ENCODE measurements at regions not wholly inside any gene's neighbourhood (a gene's known extent, or its start where the extent isn't known, plus 50 kb on each side); places are given as distances from the start of the nearest gene placed in this dataset.
"Not testable (repeated sequence)": the region's sequence is repeated elsewhere in the genome, so short reads cannot be mapped to it uniquely, and the experiment has no call there.

- TF ChIP-seq CTCF (IDR thresholded peaks at IDR 0.05; ENCODE audit: control extremely low read depth, extremely low read depth, low read depth, missing control alignments): no peak
- ChIA-PET POLR2A (no interaction called here), CTCF (no interaction called here)
- DNase-seq (ENCODE audit: extremely low spot score): no peak
These were observed 465.7 kb upstream of the MGAT4C start for GRCh38 chr12:86721713-86722397.

- CTCF ChIA-PET: no interaction called here
- DNase-seq (ENCODE audit: extremely low spot score): no peak
These were observed 463.2 kb upstream of the MGAT4C start for GRCh38 chr12:86719381-86719780.

GRCh38 chr12:86713121-86713520 lies 456.9 kb upstream of the MGAT4C start:
- no peak for TF ChIP-seq CTCF (IDR thresholded peaks at IDR 0.05; ENCODE audit: control extremely low read depth, extremely low read depth, low read depth, missing control alignments)
- DNase-seq (ENCODE audit: extremely low spot score): no peak
- ChIA-PET POLR2A (no interaction called here), CTCF (interaction anchor here (1.1 to 1.2 kb wide), 2 partner anchors 11 to 12 kb away, joined by 4 read pairs; no protein-coding TSS in a partner anchor)

More at GRCh38 chr12:86719381-86719780, 463.2 kb upstream of the MGAT4C start:
- POLR2A ChIA-PET: no interaction called here
- no peak for TF ChIP-seq CTCF (IDR thresholded peaks at IDR 0.05; ENCODE audit: control extremely low read depth, extremely low read depth, low read depth, missing control alignments)

- DNase-seq (ENCODE audit: extremely low spot score): no peak
- ChIA-PET CTCF (no interaction called here), POLR2A (no interaction called here)
- TF ChIP-seq CTCF (IDR thresholded peaks at IDR 0.05; ENCODE audit: control extremely low read depth, extremely low read depth, low read depth, missing control alignments): no peak
These were observed 456.2 kb upstream of the MGAT4C start for GRCh38 chr12:86712425-86712843.

GRCh38 chr12:86711731-86712130 lies 455.5 kb upstream of the MGAT4C start:
- no peak for DNase-seq (ENCODE audit: extremely low spot score)
- ChIA-PET POLR2A (no interaction called here), CTCF (no interaction called here)
- no peak for TF ChIP-seq CTCF (IDR thresholded peaks at IDR 0.05; ENCODE audit: control extremely low read depth, extremely low read depth, low read depth, missing control alignments)

GRCh38 chr12:86710109-86710508 lies 453.9 kb upstream of the MGAT4C start:
- no peak for DNase-seq (ENCODE audit: extremely low spot score)
- no peak for TF ChIP-seq CTCF (IDR thresholded peaks at IDR 0.05; ENCODE audit: control extremely low read depth, extremely low read depth, low read depth, missing control alignments)
- ChIA-PET POLR2A (no interaction called here), CTCF (no interaction called here)

- CTCF ChIA-PET; POLR2A ChIA-PET; DNase-seq (ENCODE audit: extremely low spot score): not testable (repeated sequence)
These were observed 452.8 kb upstream of the MGAT4C start for GRCh38 chr12:86709017-86709416.
